ENCODE measurements at regions not wholly inside any gene's neighbourhood (a gene's known extent, or its start where the extent isn't known, plus 50 kb on each side); places are given as distances from the start of the nearest gene placed in this dataset.

DNA sequence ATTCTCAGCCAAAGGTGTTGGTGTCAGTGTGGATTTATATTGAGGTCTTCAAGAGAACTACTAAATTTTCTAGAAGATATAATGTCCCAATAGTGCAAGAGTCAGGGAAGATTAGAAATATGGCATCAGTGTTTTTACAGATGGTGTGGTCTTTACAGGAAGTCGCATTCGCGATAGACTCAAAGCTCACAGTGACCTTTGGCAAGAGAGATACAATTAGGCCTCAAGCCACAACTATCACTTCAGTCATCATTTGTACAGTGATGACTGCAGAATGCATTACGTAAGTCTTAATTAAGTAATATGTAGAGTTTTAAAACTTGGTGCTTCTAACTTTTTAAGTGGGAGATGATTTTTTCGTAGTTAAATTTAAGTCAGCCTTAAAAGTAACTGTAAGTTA, 237.2 kb upstream of the FSTL5 start:
- no peak for ATAC-seq (replicated peaks; ENCODE audit: extremely low read depth, poor library complexity, severe bottlenecking)
- Mint-ChIP-seq H3K27ac (ENCODE audit: low read depth) (no peak overlapping the region), H3K4me1 (no peaks in the 10 kb centered on the region), H3K36me3 (ENCODE audit: insufficient read depth) (no peaks in the 10 kb centered on the region), H3K27me3 (no peaks in the 10 kb centered on the region), H3K4me3 (no peak overlapping the region), H3K9me3 (peaks cover 15% of the 10 kb centered on the region)
- no peak for DNase-seq (ENCODE audit: low spot score in 2 of 2)

DNA sequence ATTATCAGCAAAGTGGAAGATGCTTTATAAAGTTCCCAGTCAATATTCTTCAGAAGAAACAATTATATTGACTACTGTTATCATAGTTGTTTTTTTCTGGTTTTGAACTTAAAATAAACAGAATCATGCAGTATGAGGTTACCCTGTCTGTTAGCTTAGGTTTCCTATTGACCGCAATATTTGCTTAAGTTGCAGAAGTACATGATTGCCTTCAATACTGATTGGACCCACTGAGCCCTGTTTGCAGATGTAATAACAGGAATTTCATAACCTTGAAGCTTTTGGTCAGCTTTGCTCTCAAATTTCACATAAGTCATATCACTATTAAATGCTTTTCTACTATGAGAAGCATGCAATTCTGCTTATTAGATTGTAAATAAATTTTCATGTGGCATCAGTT, 229.1 kb upstream of the FSTL5 start:
- no peak overlapping the region for H3K4me3 Mint-ChIP-seq
- no peaks in the 10 kb centered on the region for H3K36me3 Mint-ChIP-seq (ENCODE audit: insufficient read depth)
- peaks cover 9% of the 10 kb centered on the region for H3K9me3 Mint-ChIP-seq
- no peak overlapping the region for H3K27ac Mint-ChIP-seq (ENCODE audit: low read depth)
- DNase-seq (ENCODE audit: low spot score in 2 of 2) = no peak
- no peak for ATAC-seq (replicated peaks; ENCODE audit: extremely low read depth, poor library complexity, severe bottlenecking)
- H3K27me3 Mint-ChIP-seq = no peaks in the 10 kb centered on the region
- no peaks in the 10 kb centered on the region for H3K4me1 Mint-ChIP-seq

DNA sequence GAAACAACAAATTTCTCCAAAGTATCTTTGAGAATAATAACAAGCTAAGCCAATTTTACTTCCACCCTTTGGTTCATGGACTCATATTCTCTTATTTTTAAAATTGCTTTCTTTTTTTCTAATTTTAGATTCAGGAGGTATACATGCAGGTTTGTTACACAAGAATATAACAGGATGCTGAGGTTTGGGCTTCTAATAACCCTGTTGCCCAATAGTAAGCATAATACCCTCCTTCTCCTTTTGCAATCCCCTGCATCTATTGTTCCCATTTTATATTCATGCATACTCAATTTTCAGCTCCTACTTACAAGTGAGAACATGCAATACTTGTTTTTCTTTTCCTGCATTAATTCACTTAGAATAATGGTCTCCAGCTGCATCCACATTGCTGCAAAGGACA, 202.3 kb upstream of the FSTL5 start:
- H3K27me3 Mint-ChIP-seq = no peaks in the 10 kb centered on the region
- no peak for DNase-seq (ENCODE audit: low spot score in 2 of 2)
- no peaks in the 10 kb centered on the region for H3K9me3 Mint-ChIP-seq
- no peak overlapping the region for H3K4me3 Mint-ChIP-seq
- no peak for ATAC-seq (replicated peaks; ENCODE audit: extremely low read depth, poor library complexity, severe bottlenecking)
- H3K4me1 Mint-ChIP-seq = no peaks in the 10 kb centered on the region
- no peaks in the 10 kb centered on the region for H3K36me3 Mint-ChIP-seq (ENCODE audit: insufficient read depth)
- no peak overlapping the region for H3K27ac Mint-ChIP-seq (ENCODE audit: low read depth)

DNA sequence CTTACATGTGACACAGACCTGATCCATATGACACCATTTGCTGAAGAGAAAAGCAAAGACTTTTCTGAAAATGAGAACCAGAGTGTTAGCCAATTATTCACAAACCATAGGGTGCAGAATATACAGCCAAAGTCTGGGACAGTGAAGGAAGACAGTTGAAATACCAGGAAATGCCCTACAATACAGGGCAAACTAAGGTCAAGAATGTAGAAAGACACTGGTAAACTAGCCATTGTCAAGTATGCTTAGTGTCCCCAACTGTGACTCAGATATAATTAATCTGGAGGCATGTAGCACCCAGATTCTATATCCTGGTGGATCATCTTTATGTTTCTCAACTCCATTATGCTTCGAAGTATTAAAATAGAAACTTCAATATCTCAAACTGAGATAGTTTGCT, 200.9 kb upstream of the FSTL5 start:
- H3K4me3 Mint-ChIP-seq = no peak overlapping the region
- no peak for ATAC-seq (replicated peaks; ENCODE audit: extremely low read depth, poor library complexity, severe bottlenecking)
- no peak for DNase-seq (ENCODE audit: low spot score in 2 of 2)
- H3K4me1 Mint-ChIP-seq = no peaks in the 10 kb centered on the region
- H3K9me3 Mint-ChIP-seq = no peaks in the 10 kb centered on the region
- no peaks in the 10 kb centered on the region for H3K27me3 Mint-ChIP-seq
- H3K27ac Mint-ChIP-seq (ENCODE audit: low read depth) = no peak overlapping the region
- H3K36me3 Mint-ChIP-seq (ENCODE audit: insufficient read depth) = no peaks in the 10 kb centered on the region

DNA sequence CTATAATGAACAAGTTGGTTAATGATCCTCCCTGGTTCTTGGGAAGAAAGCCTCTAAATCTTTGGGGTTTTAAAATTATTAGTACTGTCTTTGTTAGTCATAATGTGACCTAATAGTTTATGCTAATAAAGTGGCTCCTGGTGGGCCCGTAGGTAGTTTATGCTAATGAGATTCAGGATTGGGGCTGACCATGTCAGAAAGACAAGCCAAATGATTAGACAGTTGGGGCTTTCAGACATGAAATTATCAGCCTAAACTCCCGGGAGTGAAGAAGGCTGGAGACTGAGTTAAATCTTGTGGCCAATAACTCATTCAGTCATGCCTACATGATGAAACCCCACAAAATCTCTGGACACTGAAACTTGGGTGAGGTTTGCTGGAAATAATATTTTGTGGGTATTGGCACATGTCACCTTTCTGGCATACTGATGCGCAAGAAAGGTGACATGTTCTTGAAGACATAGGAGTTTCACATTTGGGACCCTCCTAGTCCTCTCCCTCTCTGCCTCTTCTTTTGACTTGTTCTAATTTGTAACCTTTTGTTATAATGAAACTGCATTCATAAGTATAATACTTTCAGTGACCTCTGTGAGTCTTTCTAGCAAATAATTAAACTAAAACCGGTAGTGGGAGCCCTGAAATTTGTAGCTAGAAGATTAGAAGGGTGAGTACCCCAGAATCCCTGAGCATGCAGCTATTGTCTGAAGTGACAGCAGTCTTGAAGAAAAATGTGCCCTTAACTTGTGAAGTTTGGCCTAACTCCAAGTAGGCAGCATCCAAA, 196.8 kb upstream of the FSTL5 start:
- no peak for DNase-seq (ENCODE audit: low spot score in 2 of 2)
- H3K27ac Mint-ChIP-seq (ENCODE audit: low read depth) = no peak overlapping the region
- H3K9me3 Mint-ChIP-seq = peaks cover 5% of the 10 kb centered on the region
- H3K36me3 Mint-ChIP-seq (ENCODE audit: insufficient read depth) = no peaks in the 10 kb centered on the region
- no peaks in the 10 kb centered on the region for H3K4me1 Mint-ChIP-seq
- no peak overlapping the region for H3K4me3 Mint-ChIP-seq
- ATAC-seq (replicated peaks; ENCODE audit: extremely low read depth, poor library complexity, severe bottlenecking) = no peak
- no peaks in the 10 kb centered on the region for H3K27me3 Mint-ChIP-seq

DNA sequence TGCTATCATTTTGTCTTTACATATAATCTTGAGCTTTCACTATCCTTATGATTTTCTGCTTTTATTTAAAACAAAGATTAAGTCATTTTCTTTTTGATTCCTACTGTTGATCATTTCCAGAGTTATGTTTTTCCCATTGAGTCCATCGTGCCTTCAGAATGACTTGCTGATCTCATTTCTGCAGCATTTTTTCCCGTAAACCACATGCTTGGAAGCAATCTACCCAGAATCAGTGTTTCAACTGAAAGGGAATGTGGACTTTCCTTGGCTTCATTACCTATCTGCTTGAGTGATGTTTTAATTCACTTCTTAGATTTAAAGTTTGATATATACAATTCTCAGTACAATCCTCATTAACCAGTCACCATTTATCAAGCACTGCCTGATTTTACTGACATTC, 192.4 kb upstream of the FSTL5 start:
- H3K27me3 Mint-ChIP-seq = no peaks in the 10 kb centered on the region
- no peak overlapping the region for H3K27ac Mint-ChIP-seq (ENCODE audit: low read depth)
- H3K4me1 Mint-ChIP-seq = no peaks in the 10 kb centered on the region
- H3K36me3 Mint-ChIP-seq (ENCODE audit: insufficient read depth) = no peaks in the 10 kb centered on the region
- DNase-seq (ENCODE audit: low spot score in 2 of 2) = no peak
- ATAC-seq (replicated peaks; ENCODE audit: extremely low read depth, poor library complexity, severe bottlenecking) = no peak
- H3K9me3 Mint-ChIP-seq = peaks cover 11% of the 10 kb centered on the region
- H3K4me3 Mint-ChIP-seq = no peak overlapping the region

DNA sequence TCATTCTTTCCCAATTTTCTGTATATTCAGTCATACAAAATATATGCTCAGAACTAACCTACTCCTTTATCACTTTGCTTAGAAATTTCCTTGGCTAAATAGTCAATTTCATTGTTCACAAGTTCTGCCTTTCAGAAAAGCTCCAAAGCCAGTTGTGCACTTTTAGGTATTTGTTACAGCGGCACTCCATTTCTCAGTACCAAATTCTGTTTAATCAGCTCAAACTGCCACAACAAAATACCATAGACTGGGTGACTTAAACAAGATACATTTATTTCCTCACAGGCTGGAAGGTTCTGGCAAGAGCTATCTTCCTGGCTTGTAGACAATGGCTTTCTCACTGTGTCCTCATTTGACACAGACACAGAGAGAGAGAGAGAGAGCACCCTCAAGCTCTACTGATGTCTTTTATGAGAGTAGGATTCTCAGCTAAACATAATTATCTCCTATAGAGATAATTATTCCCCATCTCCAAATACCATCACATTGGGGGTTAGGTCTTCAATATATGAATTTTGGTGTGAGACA, 188.8 kb upstream of the FSTL5 start:
- no peaks in the 10 kb centered on the region for H3K36me3 Mint-ChIP-seq (ENCODE audit: insufficient read depth)
- H3K4me1 Mint-ChIP-seq = no peaks in the 10 kb centered on the region
- no peak overlapping the region for H3K27ac Mint-ChIP-seq (ENCODE audit: low read depth)
- H3K9me3 Mint-ChIP-seq = peaks cover 11% of the 10 kb centered on the region
- H3K4me3 Mint-ChIP-seq = no peak overlapping the region
- no peak for DNase-seq (ENCODE audit: low spot score in 2 of 2)
- no peak for ATAC-seq (replicated peaks; ENCODE audit: extremely low read depth, poor library complexity, severe bottlenecking)
- H3K27me3 Mint-ChIP-seq = no peaks in the 10 kb centered on the region

DNA sequence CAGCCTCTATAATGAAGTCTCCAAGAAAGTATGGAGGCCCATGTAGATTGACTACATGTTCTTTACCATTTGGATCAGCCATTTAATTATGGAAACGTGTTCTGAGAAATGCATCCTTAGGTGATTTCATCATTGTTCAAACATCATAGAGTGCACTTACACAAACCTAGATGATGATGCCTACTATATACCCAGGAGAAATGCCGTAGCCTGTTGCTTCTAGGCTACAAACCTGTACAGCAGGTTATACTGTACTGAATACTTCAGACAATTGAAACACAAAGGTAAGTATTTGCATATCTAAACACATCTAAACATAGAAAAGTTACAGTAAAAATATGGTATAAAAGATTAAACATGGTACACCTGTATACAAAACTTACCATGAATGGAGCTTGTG, 186.5 kb upstream of the FSTL5 start:
- Mint-ChIP-seq H3K4me3 (no peak overlapping the region), H3K36me3 (ENCODE audit: insufficient read depth) (no peaks in the 10 kb centered on the region), H3K4me1 (no peaks in the 10 kb centered on the region), H3K27ac (ENCODE audit: low read depth) (no peak overlapping the region), H3K9me3 (peaks cover 5% of the 10 kb centered on the region), H3K27me3 (no peaks in the 10 kb centered on the region)
- DNase-seq (ENCODE audit: low spot score in 2 of 2) (no peak), ATAC-seq (replicated peaks; ENCODE audit: extremely low read depth, poor library complexity, severe bottlenecking) (no peak)

DNA sequence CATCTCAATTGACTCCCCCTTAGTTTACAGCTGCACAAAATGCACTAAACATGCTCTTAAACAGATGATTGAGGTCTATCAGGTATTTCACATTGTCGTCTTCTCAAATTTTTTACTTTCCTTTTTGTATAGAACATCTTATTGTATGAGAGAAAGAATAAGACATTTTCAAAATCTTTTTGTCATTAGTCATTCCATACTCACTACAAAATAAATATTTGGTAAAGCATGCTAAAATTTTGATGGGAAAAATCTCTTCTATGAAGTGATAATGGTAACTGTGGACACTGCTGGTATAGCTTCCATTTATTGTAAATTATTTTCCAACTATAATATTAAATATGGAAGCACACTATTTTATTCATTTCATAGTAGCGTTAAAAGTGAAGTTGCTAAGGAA, 185.6 kb upstream of the FSTL5 start:
- Mint-ChIP-seq H3K9me3 (no peaks in the 10 kb centered on the region), H3K36me3 (ENCODE audit: insufficient read depth) (no peaks in the 10 kb centered on the region), H3K4me3 (no peak overlapping the region), H3K27ac (ENCODE audit: low read depth) (no peak overlapping the region), H3K27me3 (no peaks in the 10 kb centered on the region), H3K4me1 (no peaks in the 10 kb centered on the region)
- ATAC-seq (replicated peaks; ENCODE audit: extremely low read depth, poor library complexity, severe bottlenecking) (no peak), DNase-seq (ENCODE audit: low spot score in 2 of 2) (no peak)

DNA sequence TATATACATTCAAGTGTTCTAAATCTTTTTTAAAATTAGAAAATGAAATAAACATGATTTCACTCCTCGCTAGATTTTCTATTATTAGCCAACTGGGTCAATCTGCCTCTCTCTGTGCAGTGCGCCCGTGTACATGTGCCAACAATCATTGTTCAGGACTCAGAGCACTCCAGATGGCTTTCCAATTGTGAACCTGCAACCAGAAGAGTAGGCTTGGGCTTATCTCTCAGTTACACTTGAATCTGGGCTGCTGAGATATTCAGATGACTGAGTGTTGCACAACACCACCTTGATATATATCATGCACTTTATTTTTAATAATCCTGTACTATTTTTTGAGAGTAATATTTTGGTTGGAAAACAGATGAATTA, 184.0 kb upstream of the FSTL5 start:
- DNase-seq (ENCODE audit: low spot score in 2 of 2) = no peak
- Mint-ChIP-seq H3K4me3 (no peak overlapping the region), H3K4me1 (no peaks in the 10 kb centered on the region), H3K27ac (ENCODE audit: low read depth) (no peak overlapping the region), H3K9me3 (peaks cover 3% of the 10 kb centered on the region), H3K36me3 (ENCODE audit: insufficient read depth) (no peaks in the 10 kb centered on the region), H3K27me3 (no peaks in the 10 kb centered on the region)
- no peak for ATAC-seq (replicated peaks; ENCODE audit: extremely low read depth, poor library complexity, severe bottlenecking)

DNA sequence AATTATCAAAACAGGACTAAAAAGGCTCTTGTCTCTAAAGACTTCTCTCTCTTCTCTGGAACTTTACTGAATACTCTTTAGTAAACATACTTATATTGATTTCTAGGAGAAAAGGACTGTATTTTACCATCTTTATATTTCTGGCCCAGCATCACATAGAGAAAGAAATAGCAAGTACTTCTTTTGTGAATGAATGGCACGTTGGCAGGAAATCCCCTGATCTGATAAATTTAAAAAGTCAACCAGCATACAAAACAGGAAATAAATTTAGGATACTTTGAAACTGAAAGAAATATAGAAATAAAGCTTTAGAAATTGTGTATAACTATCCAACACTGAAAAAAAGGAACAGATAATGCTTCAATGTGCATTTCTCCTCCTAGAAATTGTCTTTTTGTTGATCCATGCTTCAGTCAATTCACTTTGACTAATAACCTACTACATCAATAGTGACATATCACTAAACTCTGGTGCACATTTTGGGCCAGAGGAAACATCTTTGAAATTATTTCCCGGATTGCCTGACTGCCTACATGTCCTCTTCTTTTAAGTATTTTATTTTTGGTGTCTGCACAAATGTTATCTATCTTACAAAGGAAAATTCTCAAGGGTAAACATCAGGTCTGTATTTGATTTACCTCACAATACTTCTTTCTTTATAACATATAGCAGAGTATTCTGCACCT, 183.5 kb upstream of the FSTL5 start:
- DNase-seq (ENCODE audit: low spot score in 2 of 2) (no peak), ATAC-seq (replicated peaks; ENCODE audit: extremely low read depth, poor library complexity, severe bottlenecking) (no peak)
- Mint-ChIP-seq H3K9me3 (peaks cover 5% of the 10 kb centered on the region), H3K27me3 (no peaks in the 10 kb centered on the region), H3K4me1 (no peaks in the 10 kb centered on the region), H3K4me3 (no peak overlapping the region), H3K36me3 (ENCODE audit: insufficient read depth) (no peaks in the 10 kb centered on the region), H3K27ac (ENCODE audit: low read depth) (no peak overlapping the region)

DNA sequence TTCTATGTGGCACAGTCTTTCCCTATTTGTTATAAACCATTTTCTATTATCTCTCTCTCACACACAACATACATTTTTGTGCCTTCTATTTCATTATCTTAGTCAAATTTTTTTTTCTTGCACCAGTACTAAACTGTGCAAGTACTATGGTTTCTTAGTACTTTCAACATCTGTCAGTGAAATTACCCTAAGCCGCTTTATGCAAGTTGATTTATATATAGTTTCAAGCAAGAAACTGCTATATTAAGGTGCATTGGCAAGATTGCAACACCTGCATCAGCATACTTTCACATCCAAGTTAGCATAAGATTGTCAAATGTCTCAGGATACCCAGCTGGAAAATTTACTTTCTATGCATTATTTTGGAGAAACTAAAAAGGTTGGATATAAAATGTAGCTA, 180.2 kb upstream of the FSTL5 start:
- Mint-ChIP-seq H3K27ac (ENCODE audit: low read depth) (no peak overlapping the region), H3K36me3 (ENCODE audit: insufficient read depth) (no peaks in the 10 kb centered on the region), H3K4me3 (no peak overlapping the region), H3K9me3 (peaks cover 11% of the 10 kb centered on the region), H3K4me1 (no peaks in the 10 kb centered on the region), H3K27me3 (no peaks in the 10 kb centered on the region)
- DNase-seq (ENCODE audit: low spot score in 2 of 2) (no peak), ATAC-seq (replicated peaks; ENCODE audit: extremely low read depth, poor library complexity, severe bottlenecking) (no peak)

DNA sequence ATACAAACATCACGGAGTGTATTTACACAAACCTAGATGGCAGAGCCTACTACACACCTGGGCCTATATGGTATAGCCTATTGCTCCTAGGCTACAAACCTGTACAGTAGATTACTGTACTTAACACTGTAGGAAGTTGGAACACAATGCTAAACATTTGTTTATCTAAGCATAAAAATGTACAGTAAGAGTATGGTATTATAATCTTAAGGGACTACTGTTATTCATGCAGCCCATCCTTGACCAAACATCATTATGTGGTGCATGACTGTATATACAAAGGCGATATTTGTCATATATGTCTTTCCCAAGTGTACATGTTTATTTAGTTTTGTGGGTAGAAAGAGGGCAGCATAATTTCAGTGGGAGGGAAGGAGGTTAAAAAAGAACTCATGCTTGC, 177.7 kb upstream of the FSTL5 start:
- Mint-ChIP-seq H3K36me3 (ENCODE audit: insufficient read depth) (no peaks in the 10 kb centered on the region), H3K27ac (ENCODE audit: low read depth) (no peak overlapping the region), H3K4me3 (no peak overlapping the region), H3K9me3 (peaks cover 17% of the 10 kb centered on the region), H3K4me1 (no peaks in the 10 kb centered on the region), H3K27me3 (no peaks in the 10 kb centered on the region)
- DNase-seq (ENCODE audit: low spot score in 2 of 2) (no peak), ATAC-seq (replicated peaks; ENCODE audit: extremely low read depth, poor library complexity, severe bottlenecking) (no peak)

Measured in central memory CD8-positive, alpha-beta T cell (primary cell).